ENCODE measurements at regions not wholly inside any gene's neighbourhood (a gene's known extent, or its start where the extent isn't known, plus 50 kb on each side); places are given as distances from the start of the nearest gene placed in this dataset.
A peak's percentile ranks its signal among the peaks of the same experiment; 100 is the strongest.
"Not testable (repeated sequence)": the region's sequence is repeated elsewhere in the genome, so short reads cannot be mapped to it uniquely, and the experiment has no call there.

- no peak for DNase-seq
Observed at GRCh38 chrX:63581906-63582305, 203.1 kb downstream of the ARHGEF9 start.

- no peak for DNase-seq
Observed at GRCh38 chrX:63581398-63581797, 203.6 kb downstream of the ARHGEF9 start.

- DNase-seq: no peak
Observed at GRCh38 chrX:63576533-63576932, 208.5 kb downstream of the ARHGEF9 start.

- not testable (repeated sequence) for DNase-seq
Observed at GRCh38 chrX:63575700-63576099, 209.3 kb downstream of the ARHGEF9 start.

- no peak for DNase-seq
Observed at GRCh38 chrX:63566856-63567255, 215.7 kb upstream of the SPIN4 start.

DNA sequence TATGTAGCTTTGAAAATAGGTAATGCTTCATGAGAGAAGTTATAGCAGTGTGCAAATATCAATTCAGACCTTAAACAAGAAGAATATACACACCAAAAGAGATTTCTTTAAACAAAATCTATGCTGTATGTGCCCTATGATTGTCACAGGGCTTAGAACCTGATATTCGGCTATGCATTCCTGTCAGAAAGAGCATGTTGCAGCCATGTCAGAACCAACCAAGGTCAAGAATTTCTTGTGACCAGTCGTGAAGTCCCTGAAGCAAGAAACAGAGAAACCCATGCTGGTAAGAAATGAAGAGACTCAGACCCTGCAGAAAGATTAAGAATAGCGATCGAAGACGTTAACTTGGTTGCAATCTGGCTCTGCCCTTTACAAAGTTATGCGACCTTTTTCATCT is 210.3 kb upstream of the SPIN4 start:
- no peak for DNase-seq

DNA sequence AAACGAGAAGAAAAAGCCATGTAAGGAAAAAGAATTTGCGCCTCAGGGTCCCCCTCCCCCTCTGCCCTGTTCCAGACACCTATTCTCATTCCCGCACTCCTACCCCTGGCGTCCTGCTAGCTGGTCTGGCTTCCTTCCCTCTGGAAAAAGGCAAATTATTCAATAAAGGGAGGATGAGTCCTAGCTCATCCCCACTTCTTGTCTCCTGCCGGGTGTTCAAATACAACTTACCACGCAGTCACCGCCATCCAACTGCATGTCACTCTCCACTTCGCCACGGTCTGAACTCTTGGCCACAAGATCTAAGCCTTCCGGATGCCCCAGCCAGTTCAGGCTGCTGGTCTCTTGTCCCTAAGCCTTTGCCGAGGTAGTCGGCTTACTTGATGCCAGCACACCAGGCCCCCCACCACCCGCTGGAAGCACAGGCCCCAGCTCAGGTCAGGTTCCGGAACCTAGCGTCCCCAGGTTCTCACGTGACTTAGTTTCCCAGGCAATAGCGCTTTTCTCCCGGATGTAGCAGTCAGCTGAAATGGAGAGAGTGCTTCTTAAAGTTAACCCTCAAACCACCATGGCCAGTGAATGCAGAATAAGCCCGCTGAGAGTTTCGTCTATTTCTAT is 209.6 kb upstream of the SPIN4 start:
- DNase-seq: peak; percentile 59 to 64

DNA sequence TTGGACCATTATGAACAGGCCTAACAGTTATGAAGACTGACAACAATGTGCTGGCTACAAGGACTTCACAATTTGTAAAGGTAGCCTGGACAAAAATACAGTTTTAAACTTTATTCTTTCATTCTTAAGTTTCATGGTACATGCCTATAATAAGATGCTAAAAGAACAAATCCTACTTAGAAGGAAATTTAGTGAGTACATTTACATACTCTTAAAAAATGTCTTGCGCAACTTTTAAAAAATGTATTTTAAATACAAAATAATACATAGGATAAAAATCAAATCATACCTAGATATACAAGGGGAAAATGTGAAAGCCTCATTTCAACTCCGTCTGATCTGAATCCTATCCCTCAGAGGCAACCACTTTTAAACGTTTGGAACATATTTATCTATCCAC is 200.7 kb upstream of the SPIN4 start:
- no peak for DNase-seq

DNA sequence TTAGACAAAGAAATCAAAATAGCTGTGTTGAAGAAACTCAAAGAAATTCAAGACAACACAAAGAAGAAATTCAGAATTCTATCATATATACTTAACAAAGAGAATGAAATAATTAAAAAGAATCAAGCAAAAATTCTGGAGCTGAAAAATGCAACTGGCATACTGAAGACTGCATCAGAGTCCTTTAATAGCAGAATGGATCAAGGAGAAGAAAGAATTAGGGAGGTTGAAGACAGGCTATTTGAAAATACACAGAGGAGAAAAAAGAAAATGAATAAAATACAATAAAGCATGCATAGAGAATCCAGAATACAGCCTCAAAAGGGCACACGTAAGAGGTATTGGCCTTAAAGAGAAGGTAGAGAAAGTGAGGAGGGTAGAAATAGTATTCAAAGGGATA is 179.5 kb upstream of the SPIN4 start:
- no peak for DNase-seq

DNA sequence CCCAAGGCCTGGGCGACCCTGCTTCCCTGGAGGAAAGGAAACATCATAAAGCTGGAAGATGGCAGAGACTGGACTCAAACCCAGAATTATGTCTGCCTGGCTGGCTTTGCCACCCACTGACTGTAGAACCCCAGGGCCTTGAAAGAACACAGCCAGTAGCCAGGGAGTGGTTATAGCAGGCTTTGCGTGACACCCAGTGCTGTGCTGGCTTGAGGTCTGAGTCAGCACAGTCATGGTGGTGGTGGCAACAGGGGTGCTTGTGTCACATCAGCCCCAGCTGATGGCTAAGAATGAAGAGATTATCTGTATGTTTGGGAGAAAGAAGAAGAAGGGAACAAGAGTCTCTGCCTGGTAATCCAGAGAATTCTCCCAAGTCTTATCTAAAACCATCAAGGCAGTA is 178.8 kb upstream of the SPIN4 start:
- DNase-seq: no peak

DNA sequence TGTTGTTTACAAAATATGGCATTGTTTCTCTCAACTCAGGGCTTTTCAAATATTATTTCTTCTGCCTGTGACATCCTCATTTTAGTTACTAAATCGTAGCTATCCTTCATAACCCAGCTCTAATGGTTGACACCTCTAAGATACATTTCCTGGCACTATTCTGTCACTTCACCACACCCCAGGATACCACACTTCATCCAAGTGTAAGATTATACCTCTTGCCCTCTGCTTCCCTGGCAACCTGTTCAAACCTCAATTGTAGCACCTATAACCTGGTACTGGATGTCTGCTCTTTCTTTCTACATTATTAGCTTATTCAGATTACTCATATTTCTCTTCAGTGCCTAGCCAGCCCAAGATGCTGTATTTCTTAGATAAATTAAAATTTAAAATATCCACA is 175.7 kb upstream of the SPIN4 start:
- no peak for DNase-seq

DNA sequence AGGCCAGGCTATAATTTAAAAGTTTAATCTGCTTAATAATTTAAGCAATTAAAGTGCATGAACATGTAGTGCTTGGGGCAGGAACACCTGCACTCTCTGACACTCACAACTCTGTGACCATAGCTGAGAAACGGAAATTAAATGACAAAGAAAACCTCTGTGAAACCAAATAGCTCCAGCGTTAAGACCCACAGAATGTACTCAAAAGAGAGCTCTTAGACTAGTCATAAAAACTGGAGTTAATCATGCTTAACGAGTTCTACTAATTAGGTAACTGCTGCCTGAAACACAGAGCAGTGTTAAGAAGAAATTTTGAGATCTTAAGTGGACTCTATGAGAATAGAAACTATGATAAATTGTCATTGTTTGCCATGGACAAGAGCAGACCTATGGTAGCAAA is 174.4 kb upstream of the SPIN4 start:
- DNase-seq: no peak

DNA sequence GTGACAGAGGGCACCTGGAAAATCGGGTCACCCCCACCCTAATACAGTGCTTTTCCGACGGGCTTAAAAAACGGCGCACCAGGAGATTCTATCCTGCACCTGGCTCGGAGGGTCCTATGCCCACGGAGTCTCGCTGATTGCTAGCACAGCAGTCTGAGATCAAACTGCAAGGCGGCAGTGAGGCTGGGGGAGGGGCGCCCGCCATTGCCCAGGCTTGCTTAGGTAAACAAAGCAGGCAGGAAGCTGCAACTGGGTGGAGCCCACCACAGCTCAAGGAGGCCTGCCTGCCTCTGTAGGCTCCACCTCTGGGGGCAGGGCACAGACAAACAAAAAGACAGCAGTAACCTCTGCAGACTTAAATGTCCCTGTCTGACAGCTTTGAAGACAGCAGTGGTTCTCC is 168.2 kb upstream of the SPIN4 start:
- not testable (repeated sequence) for DNase-seq

DNA sequence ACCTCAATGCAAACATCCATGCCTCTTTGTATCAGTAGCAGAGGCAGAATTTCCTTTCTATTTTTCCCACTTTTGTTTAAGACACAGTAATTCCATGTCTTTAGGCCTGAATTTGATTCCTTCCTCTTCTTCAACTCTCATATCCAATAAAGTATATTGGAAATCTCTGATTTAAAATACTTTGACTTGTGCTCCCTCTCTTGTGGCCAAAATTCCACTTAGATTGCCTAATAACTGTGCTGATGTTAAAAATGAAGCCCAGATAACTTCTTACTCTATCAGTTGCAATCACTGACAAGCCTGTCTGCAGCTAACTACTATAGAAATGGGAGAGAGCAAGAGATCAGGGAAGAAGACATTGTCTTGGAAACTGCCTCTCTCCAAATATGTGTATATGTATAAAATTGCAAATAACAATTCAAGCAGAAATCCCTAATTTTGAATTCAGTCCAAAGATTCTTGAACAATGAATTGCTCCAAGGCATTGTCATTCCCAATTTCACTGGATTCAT is 163.5 kb upstream of the SPIN4 start:
- DNase-seq: no peak

GRCh38 chrX:63513825-63514568 is 162.9 kb upstream of the SPIN4 start:
- DNase-seq: no peak

DNA sequence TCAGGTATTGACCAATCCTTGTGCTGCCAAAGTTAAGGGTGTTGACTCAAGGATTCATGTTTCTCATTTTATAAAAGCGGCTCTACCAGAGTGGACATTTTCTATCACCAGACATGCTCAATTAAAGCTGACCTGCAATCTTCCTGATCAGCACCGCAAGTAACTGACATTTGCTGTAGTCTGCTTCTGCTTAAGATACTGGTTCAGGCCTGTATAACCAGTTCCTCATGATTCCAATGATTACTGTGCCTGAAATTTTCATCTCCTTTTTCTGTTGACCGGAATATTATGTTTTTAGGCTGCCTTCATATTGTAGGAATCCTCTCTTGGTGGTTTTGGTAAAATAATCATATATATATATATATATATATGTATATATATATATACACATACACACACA is 160.2 kb upstream of the SPIN4 start:
- no peak for DNase-seq

- DNase-seq: no peak
Observed at GRCh38 chrX:63508668-63509067, 157.5 kb upstream of the SPIN4 start.

DNA sequence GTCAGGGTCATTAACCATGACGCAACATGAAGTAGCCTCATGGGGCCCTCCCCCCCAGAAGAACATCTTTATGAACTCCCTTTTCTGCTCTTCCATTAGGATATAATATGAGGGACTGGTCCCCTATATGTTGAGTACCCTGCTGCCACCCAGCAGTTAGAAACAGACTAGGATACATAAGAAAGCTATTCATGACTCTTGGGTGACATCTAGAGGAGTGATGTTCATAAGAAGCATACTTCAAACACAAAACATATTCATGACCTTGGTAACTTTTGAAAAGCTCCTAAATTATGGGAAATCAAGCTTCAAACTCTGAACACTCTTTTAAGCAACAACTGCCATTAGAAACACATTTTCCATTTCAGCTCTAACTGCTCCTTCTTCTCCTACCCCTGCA is 155.2 kb upstream of the SPIN4 start:
- peak in 1 of 2 donors; percentile 15 for DNase-seq

- no peak for DNase-seq
Observed at GRCh38 chrX:63503541-63503940, 152.4 kb upstream of the SPIN4 start.

- DNase-seq: no peak
Observed at GRCh38 chrX:63488546-63489373, 137.6 kb upstream of the SPIN4 start.

DNA sequence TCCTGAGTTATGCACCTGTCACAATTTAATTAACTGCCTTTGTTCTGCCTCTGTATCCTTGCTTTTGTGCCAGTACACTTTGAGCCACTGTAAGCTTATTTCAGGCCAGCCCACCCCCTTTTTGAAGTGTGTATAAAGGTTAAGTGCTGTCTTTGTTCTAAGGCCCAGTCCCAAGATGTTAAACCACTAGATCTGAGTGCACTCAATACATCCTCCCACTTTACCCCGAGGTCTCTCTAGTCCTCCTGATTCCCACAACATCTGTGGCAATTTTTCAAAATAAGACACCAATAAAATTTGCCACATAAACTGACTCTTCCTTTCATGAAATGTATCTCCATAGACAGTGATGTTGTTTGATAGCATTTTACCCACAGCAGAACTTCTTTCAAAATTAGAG is 124.1 kb upstream of the SPIN4 start:
- DNase-seq: no peak

GRCh38 chrX:63471004-63471403 is 119.9 kb upstream of the SPIN4 start:
- DNase-seq: no peak

DNA sequence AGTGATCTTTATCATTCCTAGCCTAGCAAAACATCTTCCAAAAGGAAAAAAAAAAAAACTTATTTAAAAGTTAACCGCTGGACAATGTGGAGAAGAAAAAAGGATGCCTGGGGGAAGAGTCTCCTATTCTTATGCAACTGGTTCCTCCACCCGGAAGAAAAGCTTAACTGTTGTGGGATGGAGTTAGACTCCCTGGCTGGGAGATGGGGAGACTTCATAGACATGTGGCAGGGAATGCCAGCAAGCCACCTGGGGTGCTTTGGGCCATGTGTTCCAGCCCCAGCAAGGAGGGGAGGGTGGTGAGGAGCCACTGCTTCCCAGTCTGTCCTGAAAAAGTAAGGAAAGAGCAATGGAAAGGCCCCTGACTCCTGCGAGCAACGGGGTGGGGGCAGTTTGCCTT is 119.4 kb upstream of the SPIN4 start:
- no peak for DNase-seq

- no peak for DNase-seq
Observed at GRCh38 chrX:63466690-63467089, 115.6 kb upstream of the SPIN4 start.

Data from CD4-positive, alpha-beta T cell treated with Interleukin-1 beta for 1 hour (primary cell).